ENCODE measurements at regions not wholly inside any gene's neighbourhood (a gene's known extent, or its start where the extent isn't known, plus 50 kb on each side); places are given as distances from the start of the nearest gene placed in this dataset.
A peak's percentile ranks its signal among the peaks of the same experiment; 100 is the strongest.

DNA sequence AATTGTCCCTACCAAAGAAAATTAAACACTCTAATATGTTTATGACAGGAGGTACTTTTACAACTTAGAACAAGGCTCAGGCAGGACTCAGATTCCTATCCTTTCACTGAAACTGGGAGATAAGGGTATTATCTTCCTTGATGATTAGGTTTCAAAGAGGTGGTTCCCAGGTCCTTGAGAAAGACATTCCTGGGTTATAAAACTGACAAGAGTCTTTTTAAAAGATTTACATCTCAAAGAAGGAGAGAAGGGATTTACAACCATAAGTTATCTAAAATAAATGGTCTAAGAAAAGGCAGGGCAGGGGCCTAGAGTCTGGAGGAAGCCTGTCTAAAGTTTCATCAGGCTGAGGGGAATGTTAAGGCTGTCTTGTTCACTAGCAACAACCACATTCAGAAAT lies 1492.5 kb downstream of the HACE1 start:
- TF ChIP-seq TCF12 (IDR thresholded peaks at IDR 0.05; ENCODE audit: low read depth) (no peak), TEAD4 (IDR thresholded peaks at IDR 0.05) (no peak), TAF1 (IDR thresholded peaks at IDR 0.05; ENCODE audit: low read depth) (no peak), CREB1 (IDR thresholded peaks at IDR 0.05; ENCODE audit: low read depth) (no peak), FOXM1 (IDR thresholded peaks at IDR 0.05; ENCODE audit: borderline replicate concordance, low read depth) (no peak)

DNA sequence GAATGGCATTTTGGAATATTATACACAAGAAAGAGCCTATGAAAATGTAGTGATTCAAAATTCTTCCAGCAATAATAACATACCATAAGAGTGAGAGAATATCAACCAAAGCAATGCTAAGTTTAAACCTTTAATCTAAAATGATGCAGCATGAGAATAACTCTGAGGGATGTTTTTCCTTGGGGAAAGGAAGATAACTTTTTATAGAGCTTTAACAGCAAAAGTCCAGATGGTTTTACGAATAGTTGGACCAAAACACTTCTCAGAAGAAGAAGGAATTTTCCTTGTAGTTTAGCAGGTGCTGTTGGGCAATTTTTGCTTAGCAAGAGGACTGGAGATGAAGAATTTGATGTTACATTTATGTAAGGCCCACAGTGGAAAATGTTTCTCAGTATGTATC lies 1503.2 kb downstream of the HACE1 start:
- TF ChIP-seq, protein P1, sequence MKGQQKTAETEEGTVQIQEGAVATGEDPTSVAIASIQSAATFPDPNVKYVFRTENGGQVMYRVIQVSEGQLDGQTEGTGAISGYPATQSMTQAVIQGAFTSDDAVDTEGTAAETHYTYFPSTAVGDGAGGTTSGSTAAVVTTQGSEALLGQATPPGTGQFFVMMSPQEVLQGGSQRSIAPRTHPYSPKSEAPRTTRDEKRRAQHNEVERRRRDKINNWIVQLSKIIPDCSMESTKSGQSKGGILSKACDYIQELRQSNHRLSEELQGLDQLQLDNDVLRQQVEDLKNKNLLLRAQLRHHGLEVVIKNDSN (IDR thresholded peaks at IDR 0.05): no peak

DNA sequence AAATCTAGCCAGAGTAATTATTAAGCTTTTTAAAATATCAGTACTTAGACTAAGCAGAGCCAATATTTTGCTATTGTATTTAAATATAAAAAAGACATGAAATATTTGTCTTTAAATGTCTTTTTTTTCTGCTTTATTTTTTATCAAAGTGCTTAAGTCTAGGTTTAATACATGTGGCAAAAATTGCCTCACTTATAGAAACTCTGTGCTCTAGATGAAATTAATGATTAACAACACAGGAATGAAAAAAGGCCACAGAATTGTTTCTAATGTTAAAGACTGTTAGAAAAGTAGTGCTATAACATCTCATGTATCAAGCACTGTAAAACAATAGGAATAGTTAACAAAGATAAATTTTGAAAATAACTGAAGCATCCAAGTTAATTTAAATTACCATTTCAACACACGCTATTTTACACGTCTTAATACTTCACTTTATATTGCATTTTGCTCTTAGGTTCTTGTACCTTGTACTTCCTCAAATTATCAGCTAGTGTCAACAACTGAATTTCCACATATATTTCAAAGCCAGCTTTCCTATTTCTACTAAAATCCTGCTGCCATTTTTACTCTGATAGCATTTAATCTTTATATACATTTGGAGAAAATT lies 1515.1 kb downstream of the HACE1 start:
- TF ChIP-seq, protein P2, sequence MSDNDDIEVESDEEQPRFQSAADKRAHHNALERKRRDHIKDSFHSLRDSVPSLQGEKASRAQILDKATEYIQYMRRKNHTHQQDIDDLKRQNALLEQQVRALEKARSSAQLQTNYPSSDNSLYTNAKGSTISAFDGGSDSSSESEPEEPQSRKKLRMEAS (IDR thresholded peaks at IDR 0.05): no peak
- TF ChIP-seq TAF1 (IDR thresholded peaks at IDR 0.05; ENCODE audit: low read depth) (no peak), CEBPB (IDR thresholded peaks at IDR 0.05) (no peak), YY1 (IDR thresholded peaks at IDR 0.05; ENCODE audit: low read depth) (no peak), CREB1 (IDR thresholded peaks at IDR 0.05; ENCODE audit: low read depth) (no peak)
- TF ChIP-seq, protein P3, sequence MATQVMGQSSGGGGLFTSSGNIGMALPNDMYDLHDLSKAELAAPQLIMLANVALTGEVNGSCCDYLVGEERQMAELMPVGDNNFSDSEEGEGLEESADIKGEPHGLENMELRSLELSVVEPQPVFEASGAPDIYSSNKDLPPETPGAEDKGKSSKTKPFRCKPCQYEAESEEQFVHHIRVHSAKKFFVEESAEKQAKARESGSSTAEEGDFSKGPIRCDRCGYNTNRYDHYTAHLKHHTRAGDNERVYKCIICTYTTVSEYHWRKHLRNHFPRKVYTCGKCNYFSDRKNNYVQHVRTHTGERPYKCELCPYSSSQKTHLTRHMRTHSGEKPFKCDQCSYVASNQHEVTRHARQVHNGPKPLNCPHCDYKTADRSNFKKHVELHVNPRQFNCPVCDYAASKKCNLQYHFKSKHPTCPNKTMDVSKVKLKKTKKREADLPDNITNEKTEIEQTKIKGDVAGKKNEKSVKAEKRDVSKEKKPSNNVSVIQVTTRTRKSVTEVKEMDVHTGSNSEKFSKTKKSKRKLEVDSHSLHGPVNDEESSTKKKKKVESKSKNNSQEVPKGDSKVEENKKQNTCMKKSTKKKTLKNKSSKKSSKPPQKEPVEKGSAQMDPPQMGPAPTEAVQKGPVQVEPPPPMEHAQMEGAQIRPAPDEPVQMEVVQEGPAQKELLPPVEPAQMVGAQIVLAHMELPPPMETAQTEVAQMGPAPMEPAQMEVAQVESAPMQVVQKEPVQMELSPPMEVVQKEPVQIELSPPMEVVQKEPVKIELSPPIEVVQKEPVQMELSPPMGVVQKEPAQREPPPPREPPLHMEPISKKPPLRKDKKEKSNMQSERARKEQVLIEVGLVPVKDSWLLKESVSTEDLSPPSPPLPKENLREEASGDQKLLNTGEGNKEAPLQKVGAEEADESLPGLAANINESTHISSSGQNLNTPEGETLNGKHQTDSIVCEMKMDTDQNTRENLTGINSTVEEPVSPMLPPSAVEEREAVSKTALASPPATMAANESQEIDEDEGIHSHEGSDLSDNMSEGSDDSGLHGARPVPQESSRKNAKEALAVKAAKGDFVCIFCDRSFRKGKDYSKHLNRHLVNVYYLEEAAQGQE (IDR thresholded peaks at IDR 0.05; ENCODE audit: low read depth): no peak

DNA sequence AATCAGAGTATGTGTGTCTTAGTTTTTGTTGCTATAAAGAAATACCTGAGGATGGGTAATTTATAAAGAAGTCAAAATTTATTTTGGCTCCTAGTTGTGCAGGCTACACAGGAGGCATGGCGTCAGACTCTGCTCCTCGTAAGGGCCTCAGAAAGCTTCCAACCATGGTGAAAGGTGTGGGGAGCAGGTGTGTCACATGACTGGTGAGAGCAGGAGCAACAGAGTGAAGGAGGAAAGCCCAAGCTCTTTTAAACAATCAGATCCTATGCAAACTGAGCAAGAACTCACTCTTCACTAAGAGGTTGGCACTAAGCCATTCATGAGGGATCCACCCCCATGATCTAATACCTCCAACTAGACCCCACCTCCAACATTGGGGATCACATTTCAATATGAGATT lies 1524.3 kb downstream of the HACE1 start:
- TF ChIP-seq, protein P2 (IDR thresholded peaks at IDR 0.05): no peak
- TF ChIP-seq, protein P1 (IDR thresholded peaks at IDR 0.05): peak; percentile 39; the same call in 1 of the 2 replicates

DNA sequence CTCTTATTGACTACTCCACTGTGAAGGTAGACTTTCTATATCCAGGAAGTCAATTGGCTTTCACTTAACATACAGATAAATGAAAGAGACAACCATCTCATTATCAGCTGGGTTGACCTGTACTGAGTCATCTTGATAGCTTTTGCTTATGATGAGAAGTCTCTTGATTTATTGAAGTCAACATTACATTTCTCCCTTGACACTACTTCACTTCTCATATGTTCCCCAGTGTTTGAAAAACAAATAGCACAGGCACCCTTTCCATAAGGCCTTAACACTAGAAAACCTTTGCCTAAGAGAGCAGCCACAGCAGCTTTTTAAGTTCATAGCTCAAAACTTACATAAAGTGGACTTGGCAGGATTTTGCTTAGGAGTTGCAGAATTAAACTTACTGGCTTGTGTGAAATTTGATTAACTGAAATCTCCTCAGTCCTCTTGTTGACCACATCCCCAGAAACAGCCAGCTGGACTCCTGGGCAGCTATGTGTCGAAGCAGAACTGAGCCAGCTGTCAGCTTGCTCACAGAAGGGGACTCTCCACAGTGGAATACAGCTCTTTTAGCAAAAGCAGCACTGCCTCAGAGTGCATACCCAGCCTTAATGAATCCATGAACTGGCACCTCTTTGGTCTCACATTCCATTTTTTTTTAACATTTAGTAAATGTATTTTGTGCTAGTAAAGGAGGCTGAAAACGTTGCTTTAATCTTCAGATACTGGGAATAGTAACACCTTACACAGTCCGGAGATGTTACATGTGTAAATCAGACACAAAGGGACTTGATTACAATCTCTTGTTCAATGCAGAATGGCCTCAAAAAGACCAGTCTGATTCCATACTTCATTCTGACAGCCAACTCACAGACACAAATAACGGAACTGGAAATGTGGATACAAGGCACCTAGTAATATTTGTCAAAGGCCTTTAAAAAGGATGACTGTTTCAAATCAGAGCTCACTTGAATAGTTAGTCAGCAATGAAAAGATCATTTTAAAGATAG lies 1532.7 kb downstream of the HACE1 start:
- TF ChIP-seq TCF12 (IDR thresholded peaks at IDR 0.05; ENCODE audit: low read depth): no peak
- TF ChIP-seq EP300 (IDR thresholded peaks at IDR 0.05; ENCODE audit: borderline replicate concordance): no peak
- no peak for TF ChIP-seq FOXM1 (IDR thresholded peaks at IDR 0.05; ENCODE audit: borderline replicate concordance, low read depth)

DNA sequence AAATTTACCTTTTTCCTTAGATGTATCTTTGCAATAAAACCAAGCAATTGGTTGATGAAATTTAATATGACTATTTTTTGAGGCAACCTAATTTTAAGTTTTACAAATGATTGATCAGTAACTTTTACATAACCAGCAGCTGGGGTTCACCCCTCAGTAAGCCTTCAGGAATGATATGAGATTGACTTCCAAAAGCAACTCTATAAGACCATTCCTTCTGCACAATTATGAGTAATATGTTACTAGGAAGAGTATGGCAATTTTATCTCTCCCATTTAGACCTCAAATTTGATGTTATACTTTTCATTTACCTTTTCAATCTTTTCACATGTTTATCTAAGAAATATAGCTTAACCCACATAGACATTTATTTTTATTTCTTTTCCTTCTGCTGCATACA lies 1546.3 kb downstream of the HACE1 start:
- TF ChIP-seq, protein P1 (IDR thresholded peaks at IDR 0.05): no peak
- no peak for TF ChIP-seq CREB1 (IDR thresholded peaks at IDR 0.05; ENCODE audit: low read depth)
- TF ChIP-seq ZBTB7A (IDR thresholded peaks at IDR 0.05; ENCODE audit: low read depth): no peak
- TF ChIP-seq YY1 (IDR thresholded peaks at IDR 0.05; ENCODE audit: low read depth): no peak
- no peak for TF ChIP-seq RAD21 (IDR thresholded peaks at IDR 0.05; ENCODE audit: low read depth)
- TF ChIP-seq EGR1 (IDR thresholded peaks at IDR 0.05): no peak
- TF ChIP-seq, protein P2 (IDR thresholded peaks at IDR 0.05): no peak

DNA sequence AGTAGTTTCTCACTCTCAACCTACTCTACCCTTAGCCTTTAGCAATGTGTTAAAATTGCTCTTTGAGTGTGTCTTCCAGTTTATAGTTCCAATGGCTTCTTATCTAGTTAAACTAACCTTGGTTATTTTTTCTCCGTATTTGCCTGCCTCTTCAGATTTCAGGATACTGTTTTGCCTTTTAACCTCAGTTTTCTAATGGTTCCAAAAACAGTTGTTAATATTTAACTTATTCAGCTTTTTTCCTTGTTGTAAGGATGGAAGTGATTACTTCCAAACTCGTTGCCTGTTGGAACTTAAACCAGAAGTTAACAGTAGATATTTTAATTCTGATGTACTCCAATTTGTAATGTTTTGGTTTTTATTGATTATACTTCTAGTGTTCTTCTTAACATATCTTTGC lies 1574.9 kb downstream of the HACE1 start:
- TF ChIP-seq, protein P1 (IDR thresholded peaks at IDR 0.05): no peak
- TF ChIP-seq TEAD4 (IDR thresholded peaks at IDR 0.05) (no peak), ZBTB7A (IDR thresholded peaks at IDR 0.05; ENCODE audit: low read depth) (no peak), TAF1 (IDR thresholded peaks at IDR 0.05; ENCODE audit: low read depth) (no peak), NFIC (IDR thresholded peaks at IDR 0.05) (no peak), EP300 (IDR thresholded peaks at IDR 0.05; ENCODE audit: borderline replicate concordance) (no peak), FOXM1 (IDR thresholded peaks at IDR 0.05; ENCODE audit: borderline replicate concordance, low read depth) (no peak), CEBPB (IDR thresholded peaks at IDR 0.05) (no peak), RAD21 (IDR thresholded peaks at IDR 0.05; ENCODE audit: low read depth) (no peak), EGR1 (IDR thresholded peaks at IDR 0.05) (no peak)
- TF ChIP-seq, protein P2 (IDR thresholded peaks at IDR 0.05): no peak

Measured in Ishikawa (cell line).